OCI-M2 (cell line): ENCODE measurements at regions not wholly inside any gene's neighbourhood (a gene's known extent, or its start where the extent isn't known, plus 50 kb on each side); places are given as distances from the start of the nearest gene placed in this dataset.

Experiments
- DNase-seq: peaks from one replicate; lab custom pipeline; 2025; ENCODE audit not compliant: unreplicated experiment; lab: John Stamatoyannopoulos, UW

- no peak for DNase-seq
Measured at GRCh38 chr5:165565911-165566310, 2060.5 kb downstream of the MAT2B start.

- no peak for DNase-seq
Measured at GRCh38 chr5:165569551-165569950, 2064.1 kb downstream of the MAT2B start.

GRCh38 chr5:165573445-165573844, 2068.0 kb downstream of the MAT2B start:
- DNase-seq, result no peak

- no peak for DNase-seq
Measured at GRCh38 chr5:165574100-165574499, 2068.7 kb downstream of the MAT2B start.

- DNase-seq, result no peak
Measured at GRCh38 chr5:165576678-165577275, 2071.4 kb downstream of the MAT2B start.

- DNase-seq, result no peak
Measured at GRCh38 chr5:165579911-165580310, 2074.5 kb downstream of the MAT2B start.

GRCh38 chr5:165594693-165595092, 2089.3 kb downstream of the MAT2B start:
- DNase-seq, result no peak

GRCh38 chr5:165602529-165602928, 2097.1 kb downstream of the MAT2B start:
- no peak for DNase-seq

GRCh38 chr5:165607026-165607425, 2101.6 kb downstream of the MAT2B start:
- DNase-seq, result no peak

GRCh38 chr5:165609871-165610270, 2104.5 kb downstream of the MAT2B start:
- no peak for DNase-seq

- no peak for DNase-seq
Measured at GRCh38 chr5:165616490-165617405, 2111.3 kb downstream of the MAT2B start.

GRCh38 chr5:165617491-165617890, 2112.1 kb downstream of the MAT2B start:
- DNase-seq, result no peak

GRCh38 chr5:165620394-165620793, 2115.0 kb downstream of the MAT2B start:
- no peak for DNase-seq

GRCh38 chr5:165622864-165623536, 2117.6 kb downstream of the MAT2B start:
- DNase-seq, result no peak

- no peak for DNase-seq
Measured at GRCh38 chr5:165624166-165624946, 2118.9 kb downstream of the MAT2B start.

GRCh38 chr5:165626161-165626560, 2120.7 kb downstream of the MAT2B start:
- no peak for DNase-seq

- DNase-seq, result no peak
Measured at GRCh38 chr5:165627548-165628170, 2122.2 kb downstream of the MAT2B start.

GRCh38 chr5:165630261-165630778, 2124.9 kb downstream of the MAT2B start:
- DNase-seq, result no peak

GRCh38 chr5:165631235-165631634, 2125.8 kb downstream of the MAT2B start:
- DNase-seq, result no peak

GRCh38 chr5:165642366-165642765, 2136.9 kb downstream of the MAT2B start:
- DNase-seq, result no peak
